ENCODE measurements at regions not wholly inside any gene's neighbourhood (a gene's known extent, or its start where the extent isn't known, plus 50 kb on each side); places are given as distances from the start of the nearest gene placed in this dataset.
"Not testable (repeated sequence)": the region's sequence is repeated elsewhere in the genome, so short reads cannot be mapped to it uniquely, and the experiment has no call there.

DNA sequence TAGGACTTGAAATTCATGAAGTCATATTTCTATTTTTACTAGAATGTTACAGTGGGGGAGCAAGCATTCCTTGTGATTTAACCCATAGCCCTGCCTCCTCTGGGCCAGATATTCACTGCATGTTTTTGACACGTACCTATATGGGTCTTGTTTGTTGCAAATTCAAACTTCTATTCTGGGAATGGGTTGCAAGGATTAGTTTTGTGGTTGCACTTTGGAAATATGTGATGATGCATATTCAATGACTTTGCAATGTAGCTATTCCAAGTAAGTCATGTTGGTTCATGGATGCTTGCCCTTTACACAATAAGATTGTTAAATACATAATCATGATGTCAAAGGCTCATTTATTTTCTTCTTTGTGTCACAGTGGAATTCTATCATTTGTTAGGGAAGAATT is 440.8 kb downstream of the TDRD3 start:
- no peak for DNase-seq (ENCODE audit: extremely low spot score, insufficient read length, low read depth)
- no peak for FAIRE-seq

DNA sequence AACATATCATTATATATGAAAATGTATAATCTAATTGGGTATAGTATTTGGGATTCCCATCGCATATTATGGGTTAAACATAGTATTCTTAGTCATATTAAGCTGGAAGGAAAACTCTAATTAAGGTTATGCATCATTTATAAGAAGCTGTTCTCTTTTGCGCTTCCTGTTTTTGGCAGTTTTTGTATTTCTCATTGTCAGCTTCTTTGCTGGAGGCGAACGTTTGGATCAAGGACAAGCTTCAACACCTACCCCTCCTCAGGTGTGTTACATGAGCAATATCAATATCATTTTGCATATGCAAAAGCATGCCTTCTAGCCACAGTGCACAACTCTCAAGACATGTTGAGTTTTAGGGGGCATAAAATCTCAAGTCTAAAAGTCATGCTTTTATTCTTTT is 439.8 kb downstream of the TDRD3 start:
- FAIRE-seq: no peak

GRCh38 chr13:60811581-60811980 is 414.6 kb downstream of the TDRD3 start:
- DNase-seq (ENCODE audit: extremely low spot score, insufficient read length, low read depth) (no peak), FAIRE-seq (no peak)

More for the DNA sequence above, 439.8 kb downstream of the TDRD3 start:
- no peak for DNase-seq (ENCODE audit: extremely low spot score, insufficient read length, low read depth)

GRCh38 chr13:60805640-60806039 is 408.6 kb downstream of the TDRD3 start:
- DNase-seq (ENCODE audit: extremely low spot score, insufficient read length, low read depth); FAIRE-seq: not testable (repeated sequence)

DNA sequence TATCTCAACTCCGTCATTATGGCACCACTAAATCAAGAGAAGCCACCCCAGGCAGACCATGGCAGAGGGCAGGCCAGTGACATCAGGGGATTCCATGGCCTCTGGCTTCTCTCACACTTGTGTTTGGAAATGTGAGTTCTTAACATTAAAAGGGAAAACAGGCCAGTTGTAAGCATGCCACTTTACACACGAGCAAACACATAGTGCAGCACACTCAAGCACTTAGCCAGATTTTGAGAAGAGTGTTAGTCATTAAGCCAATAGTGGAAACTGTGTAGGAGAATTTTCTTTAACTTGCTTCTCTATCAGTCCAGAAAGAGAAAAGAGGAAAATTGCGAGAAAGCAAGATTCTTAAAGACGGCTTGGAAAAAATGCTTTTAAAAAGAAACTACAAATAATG is 401.5 kb downstream of the TDRD3 start:
- no peak for FAIRE-seq

GRCh38 chr13:60797112-60797511 is 400.1 kb downstream of the TDRD3 start:
- FAIRE-seq: no peak
- DNase-seq (ENCODE audit: extremely low spot score, insufficient read length, low read depth): no peak

More for the DNA sequence above, 401.5 kb downstream of the TDRD3 start:
- DNase-seq (ENCODE audit: extremely low spot score, insufficient read length, low read depth): no peak

DNA sequence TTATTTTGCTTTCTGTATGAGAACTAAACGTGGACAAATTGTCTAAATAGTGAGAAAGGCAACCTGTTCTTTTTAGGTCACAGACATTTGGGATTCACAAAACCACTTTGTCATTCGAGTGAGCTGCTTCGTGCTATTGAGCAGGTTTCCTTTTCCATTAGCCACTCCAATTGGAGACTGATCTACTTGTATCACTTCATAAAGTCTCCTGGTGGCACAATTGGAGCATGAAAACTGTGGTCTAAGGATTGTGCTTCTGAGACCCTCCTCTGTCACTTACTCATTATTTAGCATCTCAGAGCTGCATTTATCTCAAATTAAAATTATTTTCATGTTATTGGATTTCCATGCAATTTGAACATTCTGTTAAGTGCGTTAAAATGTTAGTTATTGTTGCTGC is 397.7 kb downstream of the TDRD3 start:
- FAIRE-seq (no peak), DNase-seq (ENCODE audit: extremely low spot score, insufficient read length, low read depth) (no peak)

DNA sequence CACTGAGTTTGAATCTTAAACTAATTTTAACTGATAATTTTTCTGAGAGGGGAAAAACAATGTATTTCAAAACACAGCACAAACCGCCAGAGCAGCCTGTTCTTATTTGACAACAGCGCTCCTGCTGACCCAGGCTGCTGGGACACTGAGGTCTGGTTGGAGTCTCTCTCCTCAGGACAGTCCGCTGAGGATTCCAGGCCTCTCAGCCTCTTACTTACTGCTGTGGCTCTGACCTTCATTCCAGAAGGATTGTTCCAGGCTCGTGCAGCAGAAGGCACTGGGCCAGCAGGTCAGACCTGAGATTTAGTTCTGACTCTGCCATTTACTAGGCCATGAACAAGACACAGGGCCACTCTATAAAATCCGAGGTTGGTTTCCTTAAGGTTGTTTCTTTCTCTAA is 393.6 kb downstream of the TDRD3 start:
- FAIRE-seq (no peak), DNase-seq (ENCODE audit: extremely low spot score, insufficient read length, low read depth) (no peak)

DNA sequence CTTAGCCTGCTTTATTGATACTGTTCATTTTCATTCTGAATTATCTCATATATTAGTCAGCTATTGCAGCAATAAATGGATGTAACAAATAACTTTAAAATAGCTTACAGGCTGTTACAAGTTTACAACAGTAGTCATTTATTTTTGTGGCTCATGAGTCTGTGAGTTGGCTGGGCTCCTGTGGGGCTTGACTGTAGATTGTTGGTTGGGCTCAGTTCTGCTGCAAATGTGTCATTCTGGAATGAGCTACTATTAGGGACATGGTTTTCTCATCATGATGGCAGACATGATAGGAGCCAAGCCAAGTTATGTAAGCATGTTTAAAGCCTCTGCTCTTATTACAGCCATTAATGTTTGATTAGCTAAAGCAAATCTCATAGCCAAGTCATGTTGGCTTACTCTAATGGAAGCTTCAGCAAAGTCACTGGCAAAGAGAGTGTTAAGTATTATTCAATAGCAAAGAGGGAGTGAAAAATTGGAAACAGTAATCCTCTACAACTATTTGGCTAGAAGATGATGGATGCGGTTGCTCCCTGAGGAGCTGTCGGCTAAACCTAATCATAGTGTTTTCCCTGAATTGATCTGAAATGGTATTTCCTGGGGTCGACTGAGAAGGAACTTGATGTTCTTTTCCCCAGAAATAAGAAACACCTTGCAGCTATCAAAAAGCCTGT is 391.3 kb downstream of the TDRD3 start:
- FAIRE-seq (no peak), DNase-seq (ENCODE audit: extremely low spot score, insufficient read length, low read depth) (no peak)

DNA sequence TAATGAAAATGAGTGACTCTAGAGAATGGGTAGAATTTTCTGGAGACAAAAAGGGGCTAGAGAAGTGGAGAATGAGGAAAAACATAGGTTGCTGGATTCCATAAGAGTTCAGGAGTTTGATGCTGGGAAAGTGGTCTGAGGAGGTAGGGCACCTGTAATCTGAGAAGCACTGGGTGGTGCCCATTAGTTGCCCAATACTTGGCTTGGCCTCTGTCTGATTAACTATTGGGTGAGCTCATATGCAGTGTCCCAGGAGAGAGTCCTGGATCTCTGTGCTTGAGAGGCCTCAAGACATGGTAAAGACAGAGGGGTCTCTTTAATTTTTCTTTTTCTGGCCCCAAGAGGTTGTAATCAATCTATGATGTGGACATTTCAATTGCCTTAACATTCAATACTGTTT is 390.1 kb downstream of the TDRD3 start:
- DNase-seq (ENCODE audit: extremely low spot score, insufficient read length, low read depth): no peak
- FAIRE-seq: no peak

DNA sequence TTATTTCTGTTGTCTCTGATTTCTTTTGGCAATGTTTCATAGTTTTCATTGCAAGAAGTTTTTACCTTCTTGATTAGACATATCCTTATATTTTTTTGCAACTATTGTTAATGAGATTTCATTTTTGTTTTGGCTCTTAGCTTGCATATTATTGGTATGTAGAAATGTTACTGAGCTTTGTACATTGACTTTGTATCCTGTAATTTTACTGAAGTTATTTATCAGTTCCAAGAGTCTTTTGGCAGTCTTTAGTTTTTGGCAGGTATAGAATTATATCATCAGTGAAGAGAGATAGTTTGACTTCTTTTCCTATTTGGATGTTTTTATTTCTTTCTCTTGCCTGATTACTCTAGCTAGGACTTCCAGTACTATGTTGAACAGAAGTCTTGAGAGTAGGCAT is 375.7 kb downstream of the TDRD3 start:
- no peak for FAIRE-seq

GRCh38 chr13:60765700-60766411 is 368.8 kb downstream of the TDRD3 start:
- FAIRE-seq: no peak
- no peak for DNase-seq (ENCODE audit: extremely low spot score, insufficient read length, low read depth)

More for the DNA sequence above, 375.7 kb downstream of the TDRD3 start:
- no peak for DNase-seq (ENCODE audit: extremely low spot score, insufficient read length, low read depth)

DNA sequence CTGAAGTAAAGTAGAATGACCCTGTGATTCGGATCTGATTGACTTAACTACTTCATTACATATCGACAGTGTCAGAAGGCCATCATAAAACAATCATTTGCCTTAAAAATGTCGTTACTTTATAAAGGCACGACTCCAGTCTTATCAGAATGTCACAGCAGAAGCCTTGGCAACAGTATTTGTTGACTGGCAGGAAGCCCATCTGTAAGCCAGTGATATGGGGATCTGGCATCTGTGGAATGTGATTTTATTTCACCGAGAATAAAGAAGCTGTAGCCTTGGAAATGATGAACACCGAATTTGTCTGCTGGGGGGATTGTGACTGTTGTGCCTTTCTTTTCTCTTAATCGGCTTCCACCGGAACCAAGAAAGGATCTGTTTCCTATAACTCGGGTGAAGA is 362.5 kb downstream of the TDRD3 start:
- FAIRE-seq (no peak), DNase-seq (ENCODE audit: extremely low spot score, insufficient read length, low read depth) (no peak)

- no peak for FAIRE-seq
- DNase-seq (ENCODE audit: extremely low spot score, insufficient read length, low read depth): no peak
These were observed 361.6 kb downstream of the TDRD3 start for GRCh38 chr13:60758637-60759036.

- DNase-seq (ENCODE audit: extremely low spot score, insufficient read length, low read depth) (no peak), FAIRE-seq (no peak)
These were observed 360.6 kb downstream of the TDRD3 start for GRCh38 chr13:60757501-60758215.

GRCh38 chr13:60756306-60756705 is 359.3 kb downstream of the TDRD3 start:
- DNase-seq (ENCODE audit: extremely low spot score, insufficient read length, low read depth) (no peak), FAIRE-seq (no peak)

GRCh38 chr13:60755380-60756163 is 358.6 kb downstream of the TDRD3 start:
- no peak for DNase-seq (ENCODE audit: extremely low spot score, insufficient read length, low read depth)

GRCh38 chr13:60754211-60755090 is 357.4 kb downstream of the TDRD3 start:
- DNase-seq (ENCODE audit: extremely low spot score, insufficient read length, low read depth) (no peak), FAIRE-seq (no peak)

More at GRCh38 chr13:60755380-60756163, 358.6 kb downstream of the TDRD3 start:
- no peak for FAIRE-seq

- no peak for FAIRE-seq
- DNase-seq (ENCODE audit: extremely low spot score, insufficient read length, low read depth): no peak
These were observed 356.6 kb downstream of the TDRD3 start for GRCh38 chr13:60753641-60754040.

Measured in GM18507 (cell line).